ENCODE measurements at regions not wholly inside any gene's neighbourhood (a gene's known extent, or its start where the extent isn't known, plus 50 kb on each side); places are given as distances from the start of the nearest gene placed in this dataset.

DNA sequence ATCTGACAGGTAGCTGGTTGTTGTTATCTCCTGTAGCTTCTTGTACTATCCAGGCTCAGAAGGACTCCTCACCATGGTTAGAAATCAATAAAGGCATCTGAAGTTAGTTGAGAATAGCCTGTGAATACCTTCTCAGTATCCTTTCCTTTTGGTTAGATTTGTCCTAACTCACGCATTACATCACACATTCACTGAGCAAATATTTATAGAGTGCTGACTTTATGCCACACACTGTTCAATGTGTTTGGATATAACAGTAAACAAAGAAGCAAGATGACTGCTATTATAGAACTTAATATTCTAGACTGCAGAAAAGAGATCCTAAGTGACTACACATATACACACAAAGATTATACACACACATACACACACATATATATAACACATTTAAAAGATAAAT, 889.9 kb upstream of the CHAC2 start:
- no peak for DNase-seq (ENCODE audit: low spot score)
- in situ Hi-C loops (cut with HindIII; ENCODE audit: low sequenced_read_pairs) = no loop called here

- no peak for DNase-seq (ENCODE audit: low spot score)
- in situ Hi-C loops (cut with HindIII; ENCODE audit: low sequenced_read_pairs) = no loop called here
These were observed 893.0 kb upstream of the CHAC2 start for GRCh38 chr2:52874466-52875106.

- DNase-seq (ENCODE audit: low spot score) = no peak
- in situ Hi-C loops (cut with HindIII; ENCODE audit: low sequenced_read_pairs) = no loop called here
These were observed 904.8 kb upstream of the CHAC2 start for GRCh38 chr2:52862801-52863200.

DNA sequence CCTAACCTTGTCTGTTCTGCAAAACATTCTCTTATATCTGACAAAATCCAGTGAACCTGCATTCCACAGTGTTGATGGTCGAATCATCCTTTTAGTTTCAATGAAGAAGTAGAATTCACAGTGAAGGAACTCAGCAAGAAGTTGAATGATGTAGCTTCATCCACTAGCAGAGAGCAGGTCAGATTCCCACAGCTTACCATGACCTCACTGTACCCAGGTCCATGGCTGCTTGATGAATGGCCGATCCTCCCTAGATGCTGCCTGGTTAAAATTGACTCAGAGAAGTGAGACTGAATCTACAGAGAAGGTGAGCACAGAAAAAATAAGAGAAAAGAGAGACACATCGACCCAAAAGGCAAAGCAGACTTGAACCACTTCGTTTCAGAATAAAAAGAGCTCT, 906.0 kb upstream of the CHAC2 start:
- in situ Hi-C loops (cut with HindIII; ENCODE audit: low sequenced_read_pairs) = no loop called here
- DNase-seq (ENCODE audit: low spot score) = no peak

GRCh38 chr2:52859065-52859464, 908.5 kb upstream of the CHAC2 start:
- in situ Hi-C loops (cut with HindIII; ENCODE audit: low sequenced_read_pairs) = no loop called here
- no peak for DNase-seq (ENCODE audit: low spot score)

DNA sequence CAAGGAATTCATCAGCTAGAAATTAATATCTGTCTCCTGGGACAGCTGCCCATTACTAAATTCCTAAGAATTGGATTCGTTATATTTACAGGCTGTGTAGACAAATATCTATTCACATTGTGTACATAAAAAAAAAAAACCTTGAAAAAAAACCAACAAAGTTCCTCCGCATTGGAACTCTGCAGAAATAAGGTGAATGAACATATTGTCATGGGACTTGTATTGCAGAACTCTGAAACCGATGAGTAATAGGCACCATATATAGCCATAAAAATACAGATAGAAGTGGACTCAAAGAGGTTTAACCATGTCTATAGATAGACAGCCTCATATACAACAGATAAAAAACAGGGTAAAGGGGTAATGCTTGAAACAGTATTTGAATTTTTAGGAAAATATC, 909.9 kb upstream of the CHAC2 start:
- no peak for DNase-seq (ENCODE audit: low spot score)
- in situ Hi-C loops (cut with HindIII; ENCODE audit: low sequenced_read_pairs) = no loop called here

GRCh38 chr2:52852006-52852405, 915.6 kb upstream of the CHAC2 start:
- in situ Hi-C loops (cut with HindIII; ENCODE audit: low sequenced_read_pairs) = no loop called here

GRCh38 chr2:52844701-52845423, 922.7 kb upstream of the CHAC2 start:
- in situ Hi-C loops (cut with HindIII; ENCODE audit: low sequenced_read_pairs) = no loop called here
- DNase-seq (ENCODE audit: low spot score) = no peak

More at GRCh38 chr2:52852006-52852405, 915.6 kb upstream of the CHAC2 start:
- DNase-seq (ENCODE audit: low spot score) = no peak

GRCh38 chr2:52835909-52836308, 931.7 kb upstream of the CHAC2 start:
- in situ Hi-C loops (cut with HindIII; ENCODE audit: low sequenced_read_pairs) = no loop called here

DNA sequence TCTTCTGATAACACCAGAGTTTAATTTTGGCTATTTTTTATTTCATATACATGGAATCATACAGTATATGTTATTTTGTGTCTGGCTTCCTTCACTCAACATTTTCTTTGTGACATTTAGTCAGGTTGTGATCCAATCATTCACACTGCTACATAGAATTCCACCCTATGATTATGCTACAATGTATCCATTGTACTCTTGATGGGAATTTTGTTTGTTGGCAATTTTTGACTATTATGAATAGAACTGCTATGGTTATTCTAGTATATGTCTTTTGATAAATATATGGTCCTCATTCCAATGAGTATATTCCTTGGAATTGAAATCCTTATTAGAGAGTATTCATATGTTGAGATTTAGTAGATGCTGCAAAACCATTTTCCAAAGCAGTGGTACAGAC, 936.4 kb upstream of the CHAC2 start:
- no peak for DNase-seq (ENCODE audit: low spot score)
- in situ Hi-C loops (cut with HindIII; ENCODE audit: low sequenced_read_pairs) = no loop called here

More at GRCh38 chr2:52835909-52836308, 931.7 kb upstream of the CHAC2 start:
- no peak for DNase-seq (ENCODE audit: low spot score)

GRCh38 chr2:52828112-52828511, 939.5 kb upstream of the CHAC2 start:
- in situ Hi-C loops (cut with HindIII; ENCODE audit: low sequenced_read_pairs) = no loop called here
- no peak for DNase-seq (ENCODE audit: low spot score)

- in situ Hi-C loops (cut with HindIII; ENCODE audit: low sequenced_read_pairs) = no loop called here
- peak; percentile 6 for DNase-seq (ENCODE audit: low spot score)
These were observed 946.0 kb upstream of the CHAC2 start for GRCh38 chr2:52821631-52822030.

GRCh38 chr2:52818958-52819357, 948.6 kb upstream of the CHAC2 start:
- DNase-seq (ENCODE audit: low spot score) = no peak
- in situ Hi-C loops (cut with HindIII; ENCODE audit: low sequenced_read_pairs) = no loop called here

DNA sequence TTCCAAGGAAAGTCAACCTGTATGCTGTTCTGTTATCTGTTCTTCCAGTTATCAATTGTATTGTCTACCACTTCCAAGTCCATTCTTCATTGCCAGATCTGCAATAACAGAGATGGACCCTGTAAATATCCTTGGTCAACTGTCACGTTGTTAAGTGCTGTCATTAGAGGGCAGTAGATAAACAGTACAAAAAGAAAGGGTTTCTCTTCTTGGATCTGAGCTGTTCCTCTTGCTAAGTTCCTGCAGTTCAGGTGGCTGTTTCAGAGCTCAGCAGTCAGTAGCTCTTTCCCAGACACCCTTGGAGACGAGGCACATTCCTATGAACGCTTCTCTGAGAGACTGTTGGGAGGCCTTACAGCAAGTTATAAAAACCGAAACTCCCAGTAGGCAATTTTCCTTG, 957.1 kb upstream of the CHAC2 start:
- DNase-seq (ENCODE audit: low spot score) = peak; percentile 66
- in situ Hi-C loops (cut with HindIII; ENCODE audit: low sequenced_read_pairs) = no loop called here

DNA sequence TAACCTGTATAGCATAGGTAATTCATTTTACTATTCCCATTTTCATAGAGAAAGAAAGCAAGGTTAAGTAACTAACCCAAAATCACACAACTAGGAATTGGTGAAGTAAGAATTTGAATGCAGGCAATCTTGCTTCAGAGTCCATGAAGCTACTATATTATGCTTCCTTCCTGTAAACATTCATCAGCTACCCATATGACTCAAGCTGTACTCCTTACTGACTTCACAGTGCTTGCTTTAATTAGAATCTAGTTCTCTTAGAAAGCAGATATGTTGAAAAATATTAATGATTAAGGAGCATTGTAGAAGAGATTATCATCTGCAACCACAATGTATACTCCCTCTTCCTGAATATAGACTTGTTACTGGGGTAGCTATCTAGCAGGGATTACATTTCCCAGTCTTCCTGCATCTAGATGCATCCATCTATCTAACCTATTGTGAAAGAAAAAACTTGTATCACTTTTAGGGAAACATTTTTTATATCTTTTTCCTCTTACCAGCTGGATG, 961.6 kb upstream of the CHAC2 start:
- no peak for DNase-seq (ENCODE audit: low spot score)
- in situ Hi-C loops (cut with HindIII; ENCODE audit: low sequenced_read_pairs) = no loop called here

GRCh38 chr2:52794581-52794980, 973.0 kb upstream of the CHAC2 start:
- peak; percentile 10 for DNase-seq (ENCODE audit: low spot score)
- in situ Hi-C loops (cut with HindIII; ENCODE audit: low sequenced_read_pairs) = no loop called here

- no peak for DNase-seq (ENCODE audit: low spot score)
- in situ Hi-C loops (cut with HindIII; ENCODE audit: low sequenced_read_pairs) = no loop called here
These were observed 988.2 kb upstream of the CHAC2 start for GRCh38 chr2:52779446-52779845.

GRCh38 chr2:52776571-52776970, 991.0 kb upstream of the CHAC2 start:
- in situ Hi-C loops (cut with HindIII; ENCODE audit: low sequenced_read_pairs) = no loop called here
- no peak for DNase-seq (ENCODE audit: low spot score)

DNA sequence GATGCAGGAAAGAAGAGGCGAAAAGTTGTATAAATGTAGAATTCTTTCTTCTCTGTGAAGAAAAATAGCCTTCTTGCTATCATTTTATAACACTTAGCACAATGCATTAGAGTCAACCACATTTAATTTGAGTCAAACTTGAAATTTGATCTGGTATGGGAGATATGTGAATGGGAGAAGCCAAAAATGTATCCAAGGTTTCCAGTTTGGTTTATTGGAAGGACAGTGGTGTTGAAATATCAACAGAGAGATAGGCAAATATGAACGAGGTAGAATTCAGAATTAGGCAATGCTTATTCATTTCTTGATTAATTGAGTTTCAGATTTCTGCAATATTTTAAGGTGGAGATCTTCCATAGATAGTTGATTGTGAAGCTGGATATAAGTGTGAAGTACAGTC, 991.9 kb upstream of the CHAC2 start:
- in situ Hi-C loops (cut with HindIII; ENCODE audit: low sequenced_read_pairs) = no loop called here
- no peak for DNase-seq (ENCODE audit: low spot score)

GRCh38 chr2:52765735-52766134, 1001.9 kb upstream of the CHAC2 start:
- in situ Hi-C loops (cut with HindIII; ENCODE audit: low sequenced_read_pairs) = no loop called here
- DNase-seq (ENCODE audit: low spot score) = no peak

DNA sequence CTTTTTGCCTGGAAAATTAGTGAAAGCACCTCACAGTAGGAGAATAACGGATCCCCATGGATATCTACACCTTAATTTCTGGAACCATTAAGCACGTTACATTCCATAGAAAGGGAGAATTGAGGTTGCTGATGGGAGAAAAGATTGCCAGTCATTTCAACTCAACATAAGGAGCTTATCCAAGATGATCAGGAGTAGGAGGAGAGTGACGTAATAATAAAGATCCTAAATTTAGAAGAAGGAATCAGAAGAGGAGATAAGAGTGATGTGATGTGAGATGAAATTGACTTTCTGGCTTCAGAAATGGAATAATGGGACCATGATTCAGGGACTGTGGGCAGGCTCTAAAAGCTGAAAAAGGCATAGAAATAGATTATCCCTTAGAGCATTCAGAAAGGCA, 1017.8 kb upstream of the CHAC2 start:
- in situ Hi-C loops (cut with HindIII; ENCODE audit: low sequenced_read_pairs) = no loop called here
- no peak for DNase-seq (ENCODE audit: low spot score)

Data from G401 (cell line).